ENCODE measurements at regions not wholly inside any gene's neighbourhood (a gene's known extent, or its start where the extent isn't known, plus 50 kb on each side); places are given as distances from the start of the nearest gene placed in this dataset.
"Not testable (repeated sequence)": the region's sequence is repeated elsewhere in the genome, so short reads cannot be mapped to it uniquely, and the experiment has no call there.

GRCh38 chr2:22361571-22361970 is 1023.4 kb upstream of the KLHL29 start:
- DNase-seq (ENCODE audit: low read depth in 2 of 3, low spot score in 2 of 3): no peak

DNA sequence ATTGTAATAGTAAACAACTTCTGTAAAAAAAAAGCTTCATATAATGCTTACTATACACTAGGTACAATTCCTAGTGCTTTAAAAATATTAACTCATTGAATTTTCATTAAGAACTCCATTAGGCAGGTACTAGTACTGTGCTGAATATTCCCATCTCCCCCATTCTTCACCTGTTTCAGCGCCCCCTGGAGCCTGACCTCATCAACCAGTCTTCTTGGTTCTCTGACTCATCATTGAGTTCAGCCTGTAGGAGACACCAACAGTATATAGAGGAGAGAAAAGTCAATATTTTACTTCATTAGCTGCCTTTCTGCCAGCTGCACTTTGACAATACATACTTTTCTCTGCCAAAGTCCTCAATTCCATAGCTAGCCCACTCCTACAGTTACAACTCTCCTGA is 1009.9 kb upstream of the KLHL29 start:
- no peak for DNase-seq (ENCODE audit: low read depth in 2 of 3, low spot score in 2 of 3)

GRCh38 chr2:22377268-22377667 is 1007.7 kb upstream of the KLHL29 start:
- DNase-seq (ENCODE audit: low read depth in 2 of 3, low spot score in 2 of 3): no peak

- DNase-seq (ENCODE audit: low read depth in 2 of 3, low spot score in 2 of 3): no peak
Measured at GRCh38 chr2:22382479-22383169, 1002.4 kb upstream of the KLHL29 start.

- DNase-seq (ENCODE audit: low read depth in 2 of 3, low spot score in 2 of 3): no peak
Measured at GRCh38 chr2:22397847-22398246, 987.1 kb upstream of the KLHL29 start.

DNA sequence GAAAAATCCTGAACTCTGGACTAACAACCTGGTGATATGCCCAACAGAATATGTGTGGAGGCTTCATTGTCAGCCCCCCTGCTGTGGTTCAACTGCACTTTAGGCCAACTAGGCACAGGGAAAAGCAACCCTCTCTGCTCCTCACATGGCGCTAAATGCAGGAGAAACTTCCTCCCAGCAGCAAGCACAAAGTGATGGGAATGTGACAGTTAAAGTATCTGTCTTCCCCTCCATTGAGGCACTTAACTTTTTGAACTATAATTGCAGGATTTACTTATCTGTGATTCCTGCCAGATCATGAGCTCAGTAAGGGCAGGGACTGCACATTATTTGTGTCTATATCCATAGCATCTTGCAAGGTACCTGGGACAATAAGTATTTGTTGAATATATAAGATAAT is 981.2 kb upstream of the KLHL29 start:
- no peak for DNase-seq (ENCODE audit: low read depth in 2 of 3, low spot score in 2 of 3)

DNA sequence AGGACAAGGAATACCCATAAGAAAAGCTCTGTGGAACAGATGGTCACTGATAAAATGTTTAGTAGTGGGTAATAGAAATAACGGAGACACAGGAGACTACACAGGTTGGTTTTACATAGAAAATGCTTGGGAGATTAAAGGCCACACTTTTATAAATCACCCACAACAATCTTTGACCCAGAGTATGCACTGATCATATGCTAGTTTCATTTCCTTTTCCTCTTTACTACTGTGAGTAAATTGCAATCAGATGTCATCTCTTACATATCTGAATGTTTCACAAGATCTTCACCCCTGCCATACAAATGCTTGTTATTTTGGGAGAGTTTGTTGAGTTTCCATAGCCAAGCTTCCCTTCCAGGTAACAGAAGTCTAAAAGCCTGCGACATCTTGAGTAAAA is 978.4 kb upstream of the KLHL29 start:
- DNase-seq (ENCODE audit: low read depth in 2 of 3, low spot score in 2 of 3): no peak

GRCh38 chr2:22420076-22420475 is 964.9 kb upstream of the KLHL29 start:
- no peak for DNase-seq (ENCODE audit: low read depth in 2 of 3, low spot score in 2 of 3)

- DNase-seq (ENCODE audit: low read depth in 2 of 3, low spot score in 2 of 3): no peak
Measured at GRCh38 chr2:22442051-22442450, 942.9 kb upstream of the KLHL29 start.

GRCh38 chr2:22444281-22444680 is 940.7 kb upstream of the KLHL29 start:
- DNase-seq (ENCODE audit: low read depth in 2 of 3, low spot score in 2 of 3): no peak

GRCh38 chr2:22449696-22450095 is 935.3 kb upstream of the KLHL29 start:
- no peak for DNase-seq (ENCODE audit: low read depth in 2 of 3, low spot score in 2 of 3)

DNA sequence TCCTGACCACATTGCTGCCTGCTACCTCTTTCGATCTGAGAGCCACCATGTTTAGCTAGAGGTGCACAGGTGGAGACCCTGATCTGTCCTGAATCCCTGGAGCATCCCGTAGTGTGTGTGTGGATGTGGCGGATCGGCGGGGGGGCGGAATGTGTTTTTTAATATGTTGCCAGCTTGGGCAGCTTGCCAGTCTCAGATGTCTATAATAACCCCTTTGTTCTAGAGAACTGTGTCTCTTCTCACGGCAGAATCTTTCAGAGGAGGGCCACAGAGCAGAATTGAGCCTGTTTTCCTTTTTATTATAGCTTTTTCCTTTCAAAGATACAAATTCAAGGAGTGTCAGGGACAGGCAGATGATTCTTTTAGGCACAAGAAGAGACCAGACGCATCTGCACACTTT is 934.1 kb upstream of the KLHL29 start:
- DNase-seq (ENCODE audit: low read depth in 2 of 3, low spot score in 2 of 3): no peak

DNA sequence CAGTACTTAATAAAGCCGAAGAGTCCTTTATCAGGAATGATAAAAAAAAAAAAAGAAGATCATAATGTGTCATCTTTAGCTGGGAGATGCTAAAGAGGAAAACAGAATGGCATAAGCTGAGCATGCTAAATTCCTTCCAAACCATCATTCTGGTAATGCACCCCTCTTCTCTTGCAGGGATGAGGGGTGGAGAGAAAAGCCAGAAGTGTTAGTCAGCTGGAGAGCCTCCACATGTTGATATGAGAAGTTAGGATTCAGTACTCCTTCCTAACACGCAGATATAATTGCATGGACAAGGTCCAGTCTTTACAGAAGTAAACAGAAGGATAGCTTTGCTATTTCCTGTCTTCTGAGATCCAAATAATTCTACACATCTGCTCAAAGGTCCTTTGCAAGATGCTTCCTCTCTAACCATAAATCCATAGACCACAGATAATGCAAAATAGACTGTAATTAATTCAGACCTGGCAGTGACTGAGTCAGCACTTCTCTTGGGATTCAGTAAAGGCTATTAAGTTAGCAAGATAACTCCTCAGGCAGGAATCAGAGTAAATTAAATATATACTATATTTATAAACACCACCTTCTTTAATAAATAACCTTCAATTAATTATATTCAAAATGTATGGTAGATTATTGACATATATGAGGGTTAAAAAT is 930.0 kb upstream of the KLHL29 start:
- DNase-seq (ENCODE audit: low read depth in 2 of 3, low spot score in 2 of 3): no peak

DNA sequence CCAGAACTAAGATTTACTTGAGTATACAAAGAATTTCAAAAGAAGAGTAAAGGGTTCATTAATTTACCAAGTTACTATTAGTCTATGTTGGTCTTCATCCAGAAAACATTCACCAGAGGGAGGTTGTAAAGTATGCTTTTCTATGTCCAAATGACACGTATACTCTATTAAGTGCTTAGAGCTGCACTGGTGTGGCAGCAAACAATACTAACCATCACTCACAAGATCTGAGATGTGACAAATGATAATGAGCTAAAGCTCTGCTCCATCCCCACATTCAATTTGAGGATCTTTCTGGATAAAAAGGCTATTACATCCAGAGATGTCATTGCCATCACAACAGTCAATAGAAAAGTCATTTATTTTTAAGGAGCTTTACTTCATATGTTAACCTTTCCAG is 926.5 kb upstream of the KLHL29 start:
- DNase-seq (ENCODE audit: low read depth in 2 of 3, low spot score in 2 of 3): no peak

GRCh38 chr2:22475103-22475502 is 909.9 kb upstream of the KLHL29 start:
- DNase-seq (ENCODE audit: low read depth in 2 of 3, low spot score in 2 of 3): not testable (repeated sequence)

GRCh38 chr2:22478329-22478728 is 906.6 kb upstream of the KLHL29 start:
- no peak for DNase-seq (ENCODE audit: low read depth in 2 of 3, low spot score in 2 of 3)

DNA sequence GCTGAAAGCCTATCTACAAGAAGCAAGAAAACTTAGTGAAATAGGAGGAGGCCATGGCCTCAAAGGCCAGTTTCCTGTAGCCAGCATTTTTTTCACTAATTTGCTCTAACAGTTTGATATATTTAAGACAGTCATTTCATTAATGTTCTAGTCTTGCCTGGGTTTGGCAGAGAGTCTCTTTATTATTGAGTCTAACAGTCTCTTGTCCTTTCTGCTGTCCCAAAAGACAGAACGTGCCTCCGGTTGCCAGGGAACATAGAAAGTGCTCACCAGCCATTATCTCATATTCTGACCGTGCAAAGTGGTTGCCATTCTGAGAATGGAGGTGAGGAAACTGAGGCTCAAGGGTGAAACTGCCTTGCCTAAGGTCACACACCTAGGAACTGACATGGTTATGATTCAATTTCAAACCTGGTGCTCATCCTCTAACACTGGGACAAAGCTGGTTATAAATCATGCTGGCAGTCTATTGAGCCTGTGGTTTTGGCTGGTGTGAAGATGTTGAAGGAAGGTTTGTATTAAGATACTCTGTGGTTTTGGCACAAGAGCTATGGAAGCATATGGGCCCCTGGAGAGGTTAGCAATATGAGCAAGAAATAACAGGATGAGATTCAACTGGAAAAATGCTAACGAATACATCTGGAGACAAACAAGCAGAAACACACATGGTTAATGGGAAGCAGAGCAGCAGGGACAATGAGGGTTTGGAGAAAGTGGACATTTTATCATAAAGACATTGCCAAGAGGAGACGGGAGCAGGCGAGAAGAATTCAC is 903.3 kb upstream of the KLHL29 start:
- DNase-seq (ENCODE audit: low read depth in 2 of 3, low spot score in 2 of 3): no peak

GRCh38 chr2:22483036-22483435 is 901.9 kb upstream of the KLHL29 start:
- no peak for DNase-seq (ENCODE audit: low read depth in 2 of 3, low spot score in 2 of 3)

- no peak for DNase-seq (ENCODE audit: low read depth in 2 of 3, low spot score in 2 of 3)
Measured at GRCh38 chr2:22485486-22485885, 899.5 kb upstream of the KLHL29 start.

DNA sequence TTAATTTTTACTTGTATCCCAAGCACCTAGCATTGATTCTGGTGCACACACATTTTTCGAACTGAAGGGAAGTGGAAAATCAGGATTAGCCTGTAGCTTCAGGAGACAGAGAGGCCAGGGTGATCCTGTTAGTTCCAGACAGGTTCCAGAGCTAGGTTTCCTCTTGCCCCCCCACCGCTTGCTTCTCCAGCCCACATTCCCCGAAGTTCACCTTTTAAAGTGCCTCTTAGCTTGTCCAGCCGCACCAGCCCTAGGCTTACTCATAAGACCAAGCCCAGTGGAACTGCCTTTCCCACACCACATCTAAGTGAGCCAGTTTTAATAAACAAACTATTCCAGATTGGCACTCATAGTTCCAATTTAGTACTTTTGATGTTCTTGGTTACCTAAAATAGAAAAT is 898.6 kb upstream of the KLHL29 start:
- DNase-seq (ENCODE audit: low read depth in 2 of 3, low spot score in 2 of 3): no peak

- no peak for DNase-seq (ENCODE audit: low read depth in 2 of 3, low spot score in 2 of 3)
Measured at GRCh38 chr2:22487036-22487435, 897.9 kb upstream of the KLHL29 start.

GRCh38 chr2:22487541-22487940 is 897.4 kb upstream of the KLHL29 start:
- DNase-seq (ENCODE audit: low read depth in 2 of 3, low spot score in 2 of 3): no peak

All from hematopoietic multipotent progenitor cell (in vitro differentiated cells).